Endothelial cell of umbilical vein (primary cell): ENCODE measurements at regions not wholly inside any gene's neighbourhood (a gene's known extent, or its start where the extent isn't known, plus 50 kb on each side); places are given as distances from the start of the nearest gene placed in this dataset.

Experiments used
- BruUV-seq: library from RNA; stranded (reverse); fragments of 400-500 nt; replicated peaks from 2 replicates; lab custom pipeline; 2021; lab: Mats Ljungman, UMichigan
- CTCF ChIA-PET: fragments of 300-600, 350-600 bp; sonication (Branson Sonifier 250); formaldehyde crosslinking; loops from one replicate; lab custom pipeline; 2021; ENCODE audit warnings: antibody characterized with exemption, inconsistent platforms; lab: Charles Lee
- POLR2A ChIA-PET: fragments of 300-600, 350-600 bp; sonication (Branson Sonifier 250); formaldehyde crosslinking; loops from one replicate; lab custom pipeline; 2021; ENCODE audit warnings: antibody characterized with exemption, inconsistent platforms; lab: Charles Lee
- DNase-seq: peaks from one replicate; pipeline ENCODE4 v3.0.0-alpha.2; 2011; ENCODE audit warnings: low read depth, low spot score
- FAIRE-seq: peaks from 2 replicates; lab custom pipeline; 2011; peaks lifted over from hg19 to GRCh38; lab: Jason Lieb, UNC
- H2AFZ ChIP-seq: 2 replicates; pipeline ENCODE4 v1.6.0; 2012; ENCODE audit warnings: low read depth, low read length, control low read depth, inconsistent platforms
- H3K27ac ChIP-seq: 2 replicates; pipeline ENCODE4 v1.5.1; 2011; ENCODE audit warnings: low read depth, mild to moderate bottlenecking, control low read depth, low read length, moderate library complexity; ENCODE audit not compliant: insufficient read depth
- H3K27me3 ChIP-seq, 2 experiments: 2 replicates each; pipeline versions ENCODE4 v1.6.0 to v1.6.1; 2011; ENCODE audit warnings: low read length in 2 of 2, mixed read lengths in 1 of 2; ENCODE audit not compliant: control insufficient read depth in 2 of 2, insufficient read depth in 2 of 2
- H3K36me3 ChIP-seq, 2 experiments: 2 replicates in 1 of 2; 3 replicates in 1 of 2; pipeline ENCODE4 v1.5.1; 2011; ENCODE audit warnings: low read length in 2 of 2, mild to moderate bottlenecking in 1 of 2, moderate library complexity in 1 of 2; ENCODE audit not compliant: control insufficient read depth in 2 of 2, insufficient read depth in 2 of 2; ENCODE audit errors: extremely low read depth in 1 of 2
- H3K4me1 ChIP-seq: 3 replicates; pipeline ENCODE4 v1.5.1; 2011; ENCODE audit warnings: mild to moderate bottlenecking, low read length; ENCODE audit not compliant: control insufficient read depth, insufficient read depth; ENCODE audit errors: extremely low read depth
- H3K4me2 ChIP-seq: 2 replicates; pipeline ENCODE4 v1.6.1; 2011; ENCODE audit warnings: low read length, control low read depth, mixed read lengths; ENCODE audit not compliant: insufficient read depth
- H3K4me3 ChIP-seq, 3 experiments: fragments of 200-600 bp in 1 of 3; sonication (generic), shearing (Covaris generic) in 1 of 3; replicated peaks in 1 of 3; 2 replicates each; pipeline ENCODE4 v1.5.1; 2011 to 2016; ENCODE audit warnings: control low read depth in 3 of 3, low read length in 3 of 3, mild to moderate bottlenecking in 2 of 3, inconsistent platforms in 1 of 3, low read depth in 1 of 3, moderate library complexity in 1 of 3; ENCODE audit not compliant: insufficient read depth in 1 of 3
- H3K79me2 ChIP-seq: 2 replicates; pipeline ENCODE4 v1.6.0; 2012; ENCODE audit warnings: low read length, inconsistent platforms; ENCODE audit not compliant: control insufficient read depth, insufficient read depth
- H3K9ac ChIP-seq: replicated peaks from 2 replicates; pipeline ENCODE3; 2011; ENCODE audit warnings: low read length, control low read depth; ENCODE audit not compliant: insufficient read depth; ENCODE audit errors: extremely low read depth
- H3K9me1 ChIP-seq: replicated peaks from 3 replicates; pipeline ENCODE4 v1.6.0; 2011; ENCODE audit warnings: mild to moderate bottlenecking, low read length; ENCODE audit not compliant: control insufficient read depth, insufficient read depth; ENCODE audit errors: extremely low read depth
- H3K9me3 ChIP-seq: replicated peaks from 2 replicates; pipeline ENCODE4 v1.5.1; 2012; ENCODE audit warnings: low read length, inconsistent platforms; ENCODE audit not compliant: control insufficient read depth, insufficient read depth
- H4K20me1 ChIP-seq: replicated peaks from 2 replicates; pipeline ENCODE3; 2011; ENCODE audit warnings: mild to moderate bottlenecking, low read length; ENCODE audit not compliant: control insufficient read depth, insufficient read depth; ENCODE audit errors: extremely low read depth
- EZH2 ChIP-seq: IDR thresholded peaks from 2 replicates; pipeline ENCODE4 v1.6.1; 2012; ENCODE audit warnings: borderline replicate concordance, low read depth, mild to moderate bottlenecking, moderate library complexity, low read length, inconsistent platforms; ENCODE audit not compliant: severe bottlenecking
- FOS ChIP-seq: IDR thresholded peaks from 2 replicates; pipeline ENCODE4 v1.6.1; 2011; ENCODE audit warnings: mild to moderate bottlenecking, low read length, moderate library complexity, borderline replicate concordance; ENCODE audit not compliant: insufficient read depth
- GATA2 ChIP-seq: IDR thresholded peaks from 2 replicates; pipeline ENCODE4 v1.7.0; 2011; ENCODE audit warnings: low read depth, mild to moderate bottlenecking, moderate library complexity, mixed read lengths, low read length; ENCODE audit not compliant: insufficient read length, insufficient read depth
- JUN ChIP-seq: IDR thresholded peaks from 2 replicates; pipeline ENCODE4 v1.6.1; 2011; ENCODE audit warnings: borderline replicate concordance, low read depth; ENCODE audit not compliant: insufficient read length, insufficient read depth
- MYC ChIP-seq: IDR thresholded peaks from one replicate; pipeline ENCODE4 v1.6.1; 2011; ENCODE audit warnings: mild to moderate bottlenecking, low read depth, low read length
- POLR2A ChIP-seq: IDR thresholded peaks from 2 replicates; pipeline ENCODE4 v1.6.1; 2012; ENCODE audit warnings: low read depth, mild to moderate bottlenecking, control low read depth, low read length
- POLR2AphosphoS5 ChIP-seq: IDR thresholded peaks from 2 replicates; pipeline ENCODE4 v1.6.1; 2012; ENCODE audit warnings: low read depth, mild to moderate bottlenecking, control low read depth, low read length, moderate library complexity; ENCODE audit not compliant: insufficient read depth
- dilution Hi-C: fragments of 300-500 bp; cut with MboI; formaldehyde crosslinking; loops from one replicate; pipeline ENCODE4 v1.15.0; 2019; ENCODE audit warnings: low sequenced_read_pairs; ENCODE audit not compliant: extremely low pct_ligation_motif_present
- intact Hi-C: fragments of 100-400 bp; cut with micrococcal nuclease; formaldehyde crosslinking; loops from one replicate; pipeline ENCODE4 v1.10.0; 2022
- TF ChIP-seq, protein P1 (sequence below): IDR thresholded peaks from 2 replicates; pipeline ENCODE4 v1.6.1; 2011; ENCODE audit not compliant: insufficient read depth, insufficient read length
- TF ChIP-seq, protein P2 (sequence below), 2 donors: IDR thresholded peaks; 1 replicate in 1 of 2; 2 replicates in 1 of 2; pipeline ENCODE4 v1.5.1; 2011; ENCODE audit warnings: low read length in 2 of 2, mild to moderate bottlenecking in 2 of 2, moderate library complexity in 2 of 2, control low read depth in 1 of 2, inconsistent platforms in 1 of 2, low read depth in 1 of 2; ENCODE audit not compliant: insufficient read depth in 1 of 2; ENCODE audit errors: extremely low read depth in 1 of 2

DNA sequence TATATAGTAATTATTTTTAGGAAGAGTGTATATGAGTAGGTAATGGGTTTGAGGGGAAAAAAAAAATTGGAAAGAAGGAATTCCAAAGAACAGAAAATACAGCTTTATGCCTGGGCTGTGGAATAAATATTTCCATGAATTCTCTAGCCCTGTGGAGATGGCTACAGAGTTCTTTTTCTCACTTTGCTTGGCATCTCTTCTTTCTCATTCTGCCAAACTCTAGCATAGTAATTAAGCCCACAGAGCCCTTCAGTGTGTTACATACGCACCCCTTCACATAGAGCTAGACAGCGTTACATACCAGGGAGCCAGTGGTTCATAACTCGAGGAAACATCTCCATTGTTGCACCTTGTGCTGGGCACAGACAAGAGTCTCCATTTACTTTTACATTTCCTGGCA is 621.1 kb downstream of the CDH8 start:
- Histone ChIP-seq H3K27me3 (no peaks in the 10 kb centered on the region), H3K4me3 (no peak overlapping the region), H4K20me1 (no peaks in the 10 kb centered on the region), H2AFZ (no peak overlapping the region), H3K9me3 (no peaks in the 10 kb centered on the region), H3K9me1 (no peaks in the 10 kb centered on the region), H3K4me1 (no peaks in the 10 kb centered on the region), H3K4me2 (no peak overlapping the region), H3K79me2 (no peaks in the 10 kb centered on the region), H3K36me3 (no peaks in the 10 kb centered on the region), H3K27ac (no peak overlapping the region), H3K9ac (no peak overlapping the region)
- DNase-seq = no peak
- dilution Hi-C loops = no loop called here
- TF ChIP-seq JUN (no peak), POLR2AphosphoS5 (no peak), GATA2 (no peak), EZH2 (no peak), POLR2A (no peak), FOS (no peak), MYC (no peak)
- TF ChIP-seq, protein P1, sequence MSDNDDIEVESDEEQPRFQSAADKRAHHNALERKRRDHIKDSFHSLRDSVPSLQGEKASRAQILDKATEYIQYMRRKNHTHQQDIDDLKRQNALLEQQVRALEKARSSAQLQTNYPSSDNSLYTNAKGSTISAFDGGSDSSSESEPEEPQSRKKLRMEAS = no peak
- TF ChIP-seq, protein P2, sequence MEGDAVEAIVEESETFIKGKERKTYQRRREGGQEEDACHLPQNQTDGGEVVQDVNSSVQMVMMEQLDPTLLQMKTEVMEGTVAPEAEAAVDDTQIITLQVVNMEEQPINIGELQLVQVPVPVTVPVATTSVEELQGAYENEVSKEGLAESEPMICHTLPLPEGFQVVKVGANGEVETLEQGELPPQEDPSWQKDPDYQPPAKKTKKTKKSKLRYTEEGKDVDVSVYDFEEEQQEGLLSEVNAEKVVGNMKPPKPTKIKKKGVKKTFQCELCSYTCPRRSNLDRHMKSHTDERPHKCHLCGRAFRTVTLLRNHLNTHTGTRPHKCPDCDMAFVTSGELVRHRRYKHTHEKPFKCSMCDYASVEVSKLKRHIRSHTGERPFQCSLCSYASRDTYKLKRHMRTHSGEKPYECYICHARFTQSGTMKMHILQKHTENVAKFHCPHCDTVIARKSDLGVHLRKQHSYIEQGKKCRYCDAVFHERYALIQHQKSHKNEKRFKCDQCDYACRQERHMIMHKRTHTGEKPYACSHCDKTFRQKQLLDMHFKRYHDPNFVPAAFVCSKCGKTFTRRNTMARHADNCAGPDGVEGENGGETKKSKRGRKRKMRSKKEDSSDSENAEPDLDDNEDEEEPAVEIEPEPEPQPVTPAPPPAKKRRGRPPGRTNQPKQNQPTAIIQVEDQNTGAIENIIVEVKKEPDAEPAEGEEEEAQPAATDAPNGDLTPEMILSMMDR (IDR thresholded peaks at IDR 0.05; ENCODE audit: extremely low read depth in 1 of 2, insufficient read depth in 1 of 2, low read depth in 1 of 2, low read length in 2 of 2) = no peak
- intact Hi-C loops = no loop called here
- ChIA-PET CTCF (no interaction called here), POLR2A (no interaction called here)
- FAIRE-seq = no peak
- no TSS peak for BruUV-seq
